ENCODE measurements at regions not wholly inside any gene's neighbourhood (a gene's known extent, or its start where the extent isn't known, plus 50 kb on each side); places are given as distances from the start of the nearest gene placed in this dataset.

GRCh38 chr2:158889135-158889853, 79.1 kb upstream of the TANC1 start:
- no peak for DNase-seq (ENCODE audit: low read depth in 1 of 2, low spot score in 1 of 2)
- Histone ChIP-seq H3K27me3 (no peaks in the 10 kb centered on the region), H3K4me1 (ENCODE audit: low read depth) (no peaks in the 10 kb centered on the region), H3K27ac (no peak overlapping the region), H3K36me3 (no peaks in the 10 kb centered on the region), H3K9me3 (ENCODE audit: low read depth) (no peaks in the 10 kb centered on the region), H3K4me3 (no peak overlapping the region)
- TF ChIP-seq CTCF (IDR thresholded peaks at IDR 0.05; ENCODE audit: low read depth, low read length) = no peak

DNA sequence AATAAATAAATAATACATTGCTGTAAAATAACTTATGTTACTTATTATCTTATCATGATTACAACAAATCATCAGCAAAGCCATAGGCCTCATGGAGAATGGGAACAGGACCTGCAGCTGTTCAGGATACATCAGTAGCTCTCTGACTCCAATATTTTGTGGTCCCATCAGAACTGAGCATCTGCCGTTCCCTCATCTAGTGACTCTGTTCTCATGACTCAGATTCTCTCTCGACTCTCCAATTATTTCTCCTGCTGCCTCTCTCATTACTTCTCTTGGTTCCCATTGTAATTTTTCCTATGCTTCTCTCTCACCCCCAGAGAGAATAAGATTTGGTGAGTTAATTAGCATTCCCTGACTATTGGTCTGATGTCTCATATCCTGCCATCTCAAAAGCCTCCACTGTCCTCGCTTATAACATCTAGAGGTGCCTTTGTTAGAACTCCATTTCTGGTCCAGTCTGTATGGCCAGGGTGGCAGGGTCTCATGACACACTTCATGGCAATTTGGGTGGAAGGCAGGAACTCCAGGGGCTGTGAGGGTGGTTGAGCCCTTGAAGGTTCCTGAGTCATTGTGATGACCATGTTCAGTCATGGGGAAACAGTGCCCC, 78.0 kb upstream of the TANC1 start:
- no peak overlapping the region for H3K27ac ChIP-seq

GRCh38 chr2:158893026-158893425, 75.4 kb upstream of the TANC1 start:
- no peaks in the 10 kb centered on the region for H3K36me3 ChIP-seq
- no peaks in the 10 kb centered on the region for H3K27me3 ChIP-seq
- DNase-seq (ENCODE audit: low read depth in 1 of 2, low spot score in 1 of 2) = peak in 1 of 2 donors; percentile 51
- H3K9me3 ChIP-seq (ENCODE audit: low read depth) = no peaks in the 10 kb centered on the region
- H3K4me3 ChIP-seq = no peak overlapping the region
- no peaks in the 10 kb centered on the region for H3K4me1 ChIP-seq (ENCODE audit: low read depth)
- no peak overlapping the region for H3K27ac ChIP-seq
- no peak for TF ChIP-seq CTCF (IDR thresholded peaks at IDR 0.05; ENCODE audit: low read depth, low read length)

More for the DNA sequence above, 78.0 kb upstream of the TANC1 start:
- Histone ChIP-seq H3K27me3 (no peaks in the 10 kb centered on the region), H3K4me1 (ENCODE audit: low read depth) (no peaks in the 10 kb centered on the region), H3K4me3 (no peak overlapping the region), H3K9me3 (ENCODE audit: low read depth) (no peaks in the 10 kb centered on the region), H3K36me3 (no peaks in the 10 kb centered on the region)
- TF ChIP-seq CTCF (IDR thresholded peaks at IDR 0.05; ENCODE audit: low read depth, low read length) = no peak
- no peak for DNase-seq (ENCODE audit: low read depth in 1 of 2, low spot score in 1 of 2)

- Histone ChIP-seq H3K4me3 (no peak overlapping the region), H3K27ac (no peak overlapping the region), H3K9me3 (ENCODE audit: low read depth) (no peaks in the 10 kb centered on the region), H3K27me3 (no peaks in the 10 kb centered on the region), H3K36me3 (no peaks in the 10 kb centered on the region), H3K4me1 (ENCODE audit: low read depth) (no peaks in the 10 kb centered on the region)
- TF ChIP-seq CTCF (IDR thresholded peaks at IDR 0.05; ENCODE audit: low read depth, low read length) = no peak
- no peak for DNase-seq (ENCODE audit: low read depth in 1 of 2, low spot score in 1 of 2)
These were observed 75.0 kb upstream of the TANC1 start for GRCh38 chr2:158893474-158893873.

- no peak overlapping the region for H3K27ac ChIP-seq
- no peaks in the 10 kb centered on the region for H3K27me3 ChIP-seq
- no peaks in the 10 kb centered on the region for H3K9me3 ChIP-seq (ENCODE audit: low read depth)
- H3K4me3 ChIP-seq = no peak overlapping the region
- DNase-seq (ENCODE audit: low read depth in 1 of 2, low spot score in 1 of 2) = peak in 1 of 2 donors; percentile 55
- H3K36me3 ChIP-seq = no peaks in the 10 kb centered on the region
- no peaks in the 10 kb centered on the region for H3K4me1 ChIP-seq (ENCODE audit: low read depth)
- TF ChIP-seq CTCF (IDR thresholded peaks at IDR 0.05; ENCODE audit: low read depth, low read length) = no peak
These were observed 74.4 kb upstream of the TANC1 start for GRCh38 chr2:158894078-158894477.

All from cardiac muscle cell (in vitro differentiated cells and primary cell).